ENCODE measurements at regions not wholly inside any gene's neighbourhood (a gene's known extent, or its start where the extent isn't known, plus 50 kb on each side); places are given as distances from the start of the nearest gene placed in this dataset.
A peak's percentile ranks its signal among the peaks of the same experiment; 100 is the strongest.

- Histone ChIP-seq H3K36me3 (ENCODE audit: control insufficient read depth in 2 of 2, insufficient read depth in 2 of 2, low read length in 1 of 2) (no peaks in the 10 kb centered on the region), H3K9me3 (ENCODE audit: control insufficient read depth in 2 of 2, insufficient read depth in 1 of 2, low read depth in 1 of 2, low read length in 1 of 2) (no peaks in the 10 kb centered on the region), H3K4me1 (ENCODE audit: control insufficient read depth in 2 of 2, insufficient read depth in 2 of 2, low read length in 1 of 2) (no peaks in the 10 kb centered on the region), H3K4me3 (ENCODE audit: low read depth in 1 of 2, low read length in 2 of 2) (no peak overlapping the region), H3K27me3 (ENCODE audit: control insufficient read depth in 1 of 2, insufficient read depth in 2 of 2, low read length in 2 of 2) (no peaks in the 10 kb centered on the region), H3K27ac (ENCODE audit: low read depth in 2 of 2, low read length in 1 of 2) (peak overlapping the region in 1 of 2 donors; percentile 2)
- WGBS, 2 donors = 58 to 63% methylated on average over 3 of the region's 3 CpGs
Observed at GRCh38 chr5:153901449-153901848, 137.3 kb downstream of the FAM114A2 start.

- H3K27ac ChIP-seq (ENCODE audit: low read depth in 2 of 2, low read length in 1 of 2) = no peak overlapping the region
Observed at GRCh38 chr5:153900703-153901395, 137.9 kb downstream of the FAM114A2 start.

GRCh38 chr5:153899746-153900145 lies 139.0 kb downstream of the FAM114A2 start:
- no peaks in the 10 kb centered on the region for H3K4me1 ChIP-seq (ENCODE audit: control insufficient read depth in 2 of 2, insufficient read depth in 2 of 2, low read length in 1 of 2)

More at GRCh38 chr5:153900703-153901395, 137.9 kb downstream of the FAM114A2 start:
- H3K4me1 ChIP-seq (ENCODE audit: control insufficient read depth in 2 of 2, insufficient read depth in 2 of 2, low read length in 1 of 2) = no peaks in the 10 kb centered on the region
- 53 to 60% methylated on average over 3 of the region's 3 CpGs for WGBS, 2 donors
- no peaks in the 10 kb centered on the region for H3K36me3 ChIP-seq (ENCODE audit: control insufficient read depth in 2 of 2, insufficient read depth in 2 of 2, low read length in 1 of 2)
- no peak overlapping the region for H3K4me3 ChIP-seq (ENCODE audit: low read depth in 1 of 2, low read length in 2 of 2)
- H3K27me3 ChIP-seq (ENCODE audit: control insufficient read depth in 1 of 2, insufficient read depth in 2 of 2, low read length in 2 of 2) = no peaks in the 10 kb centered on the region
- H3K9me3 ChIP-seq (ENCODE audit: control insufficient read depth in 2 of 2, insufficient read depth in 1 of 2, low read depth in 1 of 2, low read length in 1 of 2) = no peaks in the 10 kb centered on the region

GRCh38 chr5:153896701-153897100 lies 142.0 kb downstream of the FAM114A2 start:
- Histone ChIP-seq H3K9me3 (ENCODE audit: control insufficient read depth in 2 of 2, insufficient read depth in 1 of 2, low read depth in 1 of 2, low read length in 1 of 2) (no peaks in the 10 kb centered on the region), H3K27ac (ENCODE audit: low read depth in 2 of 2, low read length in 1 of 2) (no peak overlapping the region), H3K27me3 (ENCODE audit: control insufficient read depth in 1 of 2, insufficient read depth in 2 of 2, low read length in 2 of 2) (no peaks in the 10 kb centered on the region), H3K4me3 (ENCODE audit: low read depth in 1 of 2, low read length in 2 of 2) (no peak overlapping the region), H3K36me3 (ENCODE audit: control insufficient read depth in 2 of 2, insufficient read depth in 2 of 2, low read length in 1 of 2) (no peaks in the 10 kb centered on the region), H3K4me1 (ENCODE audit: control insufficient read depth in 2 of 2, insufficient read depth in 2 of 2, low read length in 1 of 2) (no peaks in the 10 kb centered on the region)

More at GRCh38 chr5:153899746-153900145, 139.0 kb downstream of the FAM114A2 start:
- Histone ChIP-seq H3K9me3 (ENCODE audit: control insufficient read depth in 2 of 2, insufficient read depth in 1 of 2, low read depth in 1 of 2, low read length in 1 of 2) (no peaks in the 10 kb centered on the region), H3K27me3 (ENCODE audit: control insufficient read depth in 1 of 2, insufficient read depth in 2 of 2, low read length in 2 of 2) (no peaks in the 10 kb centered on the region), H3K36me3 (ENCODE audit: control insufficient read depth in 2 of 2, insufficient read depth in 2 of 2, low read length in 1 of 2) (no peaks in the 10 kb centered on the region), H3K4me3 (ENCODE audit: low read depth in 1 of 2, low read length in 2 of 2) (no peak overlapping the region), H3K27ac (ENCODE audit: low read depth in 2 of 2, low read length in 1 of 2) (no peak overlapping the region)
- 72 to 82% methylated on average over 4 of the region's 4 CpGs for WGBS, 2 donors

GRCh38 chr5:153896117-153896516 lies 142.6 kb downstream of the FAM114A2 start:
- Histone ChIP-seq H3K4me1 (ENCODE audit: control insufficient read depth in 2 of 2, insufficient read depth in 2 of 2, low read length in 1 of 2) (no peaks in the 10 kb centered on the region), H3K27ac (ENCODE audit: low read depth in 2 of 2, low read length in 1 of 2) (no peak overlapping the region), H3K27me3 (ENCODE audit: control insufficient read depth in 1 of 2, insufficient read depth in 2 of 2, low read length in 2 of 2) (no peaks in the 10 kb centered on the region), H3K9me3 (ENCODE audit: control insufficient read depth in 2 of 2, insufficient read depth in 1 of 2, low read depth in 1 of 2, low read length in 1 of 2) (no peaks in the 10 kb centered on the region), H3K4me3 (ENCODE audit: low read depth in 1 of 2, low read length in 2 of 2) (no peak overlapping the region), H3K36me3 (ENCODE audit: control insufficient read depth in 2 of 2, insufficient read depth in 2 of 2, low read length in 1 of 2) (no peaks in the 10 kb centered on the region)
- WGBS, 2 donors = 65 to 70% methylated on average over 2 of the region's 2 CpGs

GRCh38 chr5:153895266-153895665 lies 143.4 kb downstream of the FAM114A2 start:
- H3K27me3 ChIP-seq (ENCODE audit: control insufficient read depth in 1 of 2, insufficient read depth in 2 of 2, low read length in 2 of 2) = no peaks in the 10 kb centered on the region
- no peak overlapping the region for H3K27ac ChIP-seq (ENCODE audit: low read depth in 2 of 2, low read length in 1 of 2)
- H3K36me3 ChIP-seq (ENCODE audit: control insufficient read depth in 2 of 2, insufficient read depth in 2 of 2, low read length in 1 of 2) = no peaks in the 10 kb centered on the region
- no peaks in the 10 kb centered on the region for H3K4me1 ChIP-seq (ENCODE audit: control insufficient read depth in 2 of 2, insufficient read depth in 2 of 2, low read length in 1 of 2)
- 73 to 83% methylated on average over 3 of the region's 3 CpGs for WGBS, 2 donors
- no peak overlapping the region for H3K4me3 ChIP-seq (ENCODE audit: low read depth in 1 of 2, low read length in 2 of 2)
- no peaks in the 10 kb centered on the region for H3K9me3 ChIP-seq (ENCODE audit: control insufficient read depth in 2 of 2, insufficient read depth in 1 of 2, low read depth in 1 of 2, low read length in 1 of 2)

GRCh38 chr5:153893817-153894216 lies 144.9 kb downstream of the FAM114A2 start:
- Histone ChIP-seq H3K4me3 (ENCODE audit: low read depth in 1 of 2, low read length in 2 of 2) (no peak overlapping the region), H3K9me3 (ENCODE audit: control insufficient read depth in 2 of 2, insufficient read depth in 1 of 2, low read depth in 1 of 2, low read length in 1 of 2) (no peaks in the 10 kb centered on the region), H3K4me1 (ENCODE audit: control insufficient read depth in 2 of 2, insufficient read depth in 2 of 2, low read length in 1 of 2) (no peaks in the 10 kb centered on the region), H3K27me3 (ENCODE audit: control insufficient read depth in 1 of 2, insufficient read depth in 2 of 2, low read length in 2 of 2) (no peaks in the 10 kb centered on the region), H3K27ac (ENCODE audit: low read depth in 2 of 2, low read length in 1 of 2) (no peak overlapping the region), H3K36me3 (ENCODE audit: control insufficient read depth in 2 of 2, insufficient read depth in 2 of 2, low read length in 1 of 2) (no peaks in the 10 kb centered on the region)
- WGBS, 2 donors = 72 to 79% methylated on average over 5 of the region's 5 CpGs

- Histone ChIP-seq H3K36me3 (ENCODE audit: control insufficient read depth in 2 of 2, insufficient read depth in 2 of 2, low read length in 1 of 2) (no peaks in the 10 kb centered on the region), H3K27ac (ENCODE audit: low read depth in 2 of 2, low read length in 1 of 2) (no peak overlapping the region), H3K9me3 (ENCODE audit: control insufficient read depth in 2 of 2, insufficient read depth in 1 of 2, low read depth in 1 of 2, low read length in 1 of 2) (no peaks in the 10 kb centered on the region), H3K27me3 (ENCODE audit: control insufficient read depth in 1 of 2, insufficient read depth in 2 of 2, low read length in 2 of 2) (no peaks in the 10 kb centered on the region), H3K4me1 (ENCODE audit: control insufficient read depth in 2 of 2, insufficient read depth in 2 of 2, low read length in 1 of 2) (no peaks in the 10 kb centered on the region), H3K4me3 (ENCODE audit: low read depth in 1 of 2, low read length in 2 of 2) (no peak overlapping the region)
Observed at GRCh38 chr5:153891394-153891793, 147.3 kb downstream of the FAM114A2 start.

GRCh38 chr5:153888781-153889180 lies 149.9 kb downstream of the FAM114A2 start:
- 63 to 64% methylated on average over 5 of the region's 5 CpGs for WGBS, 2 donors

GRCh38 chr5:153885141-153885540 lies 153.6 kb downstream of the FAM114A2 start:
- Histone ChIP-seq H3K4me3 (ENCODE audit: low read depth in 1 of 2, low read length in 2 of 2) (no peak overlapping the region), H3K4me1 (ENCODE audit: control insufficient read depth in 2 of 2, insufficient read depth in 2 of 2, low read length in 1 of 2) (no peaks in the 10 kb centered on the region), H3K27ac (ENCODE audit: low read depth in 2 of 2, low read length in 1 of 2) (no peak overlapping the region), H3K36me3 (ENCODE audit: control insufficient read depth in 2 of 2, insufficient read depth in 2 of 2, low read length in 1 of 2) (no peaks in the 10 kb centered on the region), H3K27me3 (ENCODE audit: control insufficient read depth in 1 of 2, insufficient read depth in 2 of 2, low read length in 2 of 2) (no peaks in the 10 kb centered on the region), H3K9me3 (ENCODE audit: control insufficient read depth in 2 of 2, insufficient read depth in 1 of 2, low read depth in 1 of 2, low read length in 1 of 2) (no peaks in the 10 kb centered on the region)
- 67 to 70% methylated on average over 3 of the region's 3 CpGs for WGBS, 2 donors

More at GRCh38 chr5:153888781-153889180, 149.9 kb downstream of the FAM114A2 start:
- no peaks in the 10 kb centered on the region for H3K36me3 ChIP-seq (ENCODE audit: control insufficient read depth in 2 of 2, insufficient read depth in 2 of 2, low read length in 1 of 2)
- H3K27me3 ChIP-seq (ENCODE audit: control insufficient read depth in 1 of 2, insufficient read depth in 2 of 2, low read length in 2 of 2) = no peaks in the 10 kb centered on the region
- H3K4me3 ChIP-seq (ENCODE audit: low read depth in 1 of 2, low read length in 2 of 2) = no peak overlapping the region
- no peak overlapping the region for H3K27ac ChIP-seq (ENCODE audit: low read depth in 2 of 2, low read length in 1 of 2)
- H3K4me1 ChIP-seq (ENCODE audit: control insufficient read depth in 2 of 2, insufficient read depth in 2 of 2, low read length in 1 of 2) = no peaks in the 10 kb centered on the region
- H3K9me3 ChIP-seq (ENCODE audit: control insufficient read depth in 2 of 2, insufficient read depth in 1 of 2, low read depth in 1 of 2, low read length in 1 of 2) = no peaks in the 10 kb centered on the region
